Peyer's patch (tissue), 4 donors: ENCODE measurements at regions not wholly inside any gene's neighbourhood (a gene's known extent, or its start where the extent isn't known, plus 50 kb on each side); places are given as distances from the start of the nearest gene placed in this dataset.

Source experiments
- DNase-seq, 3 donors: peaks; one replicate each; pipeline ENCODE4 v3.0.0-alpha.2; 2017 to 2019
- H3K27ac ChIP-seq, 4 donors: fragments of 200-600 bp; sonication (generic); one replicate each; pipeline ENCODE4 v1.5.1; 2016 to 2019
- H3K27me3 ChIP-seq, 2 donors: fragments of 200-600 bp; sonication (generic); one replicate each; pipeline ENCODE4 v1.5.1; 2019
- H3K36me3 ChIP-seq, 3 donors: fragments of 200-600 bp; sonication (generic); one replicate each; pipeline ENCODE4 v1.5.1; 2016 to 2019
- H3K4me1 ChIP-seq, 4 donors: fragments of 200-600 bp; sonication (generic); one replicate each; pipeline ENCODE4 v1.5.1; 2016 to 2019
- H3K4me3 ChIP-seq, 4 donors: fragments of 200-600 bp; sonication (generic); 1 replicate in 3 of 4; 2 replicates in 1 of 4; pipeline ENCODE4 v1.5.1; 2016 to 2019; ENCODE audit warnings: mild to moderate bottlenecking in 1 of 4
- H3K9me3 ChIP-seq, 4 donors: fragments of 200-600 bp; sonication (generic); one replicate each; pipeline ENCODE4 v1.5.1; 2016 to 2019; ENCODE audit warnings: mild to moderate bottlenecking in 1 of 4
- CTCF ChIP-seq, 6 experiments: fragments of 450-650 bp in 4 of 6; fragments of 200-600 bp in 2 of 6; sonication (generic) in 1 of 6; IDR thresholded peaks; one replicate each; pipeline ENCODE4 v1.5.1; 2017 to 2019; ENCODE audit warnings: antibody characterized with exemption in 6 of 6, mild to moderate bottlenecking in 3 of 6, moderate library complexity in 1 of 6
- POLR2A ChIP-seq, 2 donors: fragments of 450-650 bp; IDR thresholded peaks; one replicate each; pipeline ENCODE4 v1.5.1; 2017; ENCODE audit warnings: antibody characterized with exemption in 2 of 2, mild to moderate bottlenecking in 2 of 2, moderate library complexity in 2 of 2

- DNase-seq: no peak
- Histone ChIP-seq H3K9me3 (peaks cover 0 to 13% (median 5%) of the 10 kb centered on the region in 4 donors), H3K4me3 (no peak overlapping the region), H3K27ac (no peak overlapping the region), H3K36me3 (peaks cover 0 to 29% (median 0%) of the 10 kb centered on the region in 3 donors), H3K4me1 (no peaks in the 10 kb centered on the region), H3K27me3 (no peaks in the 10 kb centered on the region)
- TF ChIP-seq CTCF (IDR thresholded peaks at IDR 0.05) (no peak), POLR2A (IDR thresholded peaks at IDR 0.05) (no peak)
Observed at GRCh38 chr7:149566103-149566502, 68.5 kb upstream of the ZNF746 start.

- no peaks in the 10 kb centered on the region for H3K4me1 ChIP-seq
- H3K9me3 ChIP-seq: peaks cover 0 to 8% (median 4%) of the 10 kb centered on the region in 4 donors
- peaks cover 0 to 34% (median 0%) of the 10 kb centered on the region in 3 donors for H3K36me3 ChIP-seq
- no peak for DNase-seq
- TF ChIP-seq POLR2A (IDR thresholded peaks at IDR 0.05) (no peak), CTCF (IDR thresholded peaks at IDR 0.05) (no peak)
- no peak overlapping the region for H3K27ac ChIP-seq
- no peak overlapping the region for H3K4me3 ChIP-seq
- H3K27me3 ChIP-seq: no peaks in the 10 kb centered on the region
Observed at GRCh38 chr7:149565096-149565382, 67.4 kb upstream of the ZNF746 start.

- H3K4me1 ChIP-seq: no peaks in the 10 kb centered on the region
- peaks cover 0 to 30% (median 0%) of the 10 kb centered on the region in 3 donors for H3K36me3 ChIP-seq
- H3K27me3 ChIP-seq: no peaks in the 10 kb centered on the region
- no peak overlapping the region for H3K4me3 ChIP-seq
- peaks cover 0 to 3% (median 2%) of the 10 kb centered on the region in 4 donors for H3K9me3 ChIP-seq
- H3K27ac ChIP-seq: no peak overlapping the region
- TF ChIP-seq CTCF (IDR thresholded peaks at IDR 0.05): no peak
- TF ChIP-seq POLR2A (IDR thresholded peaks at IDR 0.05): no peak
- DNase-seq: no peak
Observed at GRCh38 chr7:149564340-149565095, 66.9 kb upstream of the ZNF746 start.

- H3K36me3 ChIP-seq: peaks cover 0 to 35% (median 0%) of the 10 kb centered on the region in 3 donors
- H3K27ac ChIP-seq: no peak overlapping the region
- H3K4me3 ChIP-seq: no peak overlapping the region
- H3K4me1 ChIP-seq: no peaks in the 10 kb centered on the region
- H3K9me3 ChIP-seq: no peaks in the 10 kb centered on the region
- no peaks in the 10 kb centered on the region for H3K27me3 ChIP-seq
- TF ChIP-seq CTCF (IDR thresholded peaks at IDR 0.05) (no peak), POLR2A (IDR thresholded peaks at IDR 0.05) (no peak)
- no peak for DNase-seq
Observed at GRCh38 chr7:149562602-149563001, 65.0 kb upstream of the ZNF746 start.

GRCh38 chr7:149561072-149561471 lies 63.5 kb upstream of the ZNF746 start:
- DNase-seq: no peak
- no peak for TF ChIP-seq POLR2A (IDR thresholded peaks at IDR 0.05)
- no peak for TF ChIP-seq CTCF (IDR thresholded peaks at IDR 0.05)
- no peaks in the 10 kb centered on the region for H3K9me3 ChIP-seq
- H3K27ac ChIP-seq: no peak overlapping the region
- no peaks in the 10 kb centered on the region for H3K27me3 ChIP-seq
- no peaks in the 10 kb centered on the region for H3K4me1 ChIP-seq
- H3K4me3 ChIP-seq: no peak overlapping the region
- H3K36me3 ChIP-seq: peaks cover 0 to 23% (median 0%) of the 10 kb centered on the region in 3 donors
